Astrocyte of the spinal cord (primary cell): ENCODE measurements at regions not wholly inside any gene's neighbourhood (a gene's known extent, or its start where the extent isn't known, plus 50 kb on each side); places are given as distances from the start of the nearest gene placed in this dataset.
"Not testable (repeated sequence)": the region's sequence is repeated elsewhere in the genome, so short reads cannot be mapped to it uniquely, and the experiment has no call there.

Experiments used
- DNase-seq: peaks from one replicate; pipeline ENCODE4 v3.0.0; 2011; ENCODE audit warnings: low read depth, low spot score
- H3K4me3 ChIP-seq: 2 replicates; pipeline ENCODE4 v1.5.1; 2011; ENCODE audit warnings: low read depth, mild to moderate bottlenecking, low read length, moderate library complexity
- in situ Hi-C: cut with HindIII; loops from 2 replicates; pipeline ENCODE4 v1.10.0; 2017; ENCODE audit warnings: low sequenced_read_pairs
- TF ChIP-seq, protein P1 (sequence below): IDR thresholded peaks from 2 replicates; pipeline ENCODE4 v1.5.1; 2012; ENCODE audit warnings: low read depth, mild to moderate bottlenecking, low read length, inconsistent platforms

DNA sequence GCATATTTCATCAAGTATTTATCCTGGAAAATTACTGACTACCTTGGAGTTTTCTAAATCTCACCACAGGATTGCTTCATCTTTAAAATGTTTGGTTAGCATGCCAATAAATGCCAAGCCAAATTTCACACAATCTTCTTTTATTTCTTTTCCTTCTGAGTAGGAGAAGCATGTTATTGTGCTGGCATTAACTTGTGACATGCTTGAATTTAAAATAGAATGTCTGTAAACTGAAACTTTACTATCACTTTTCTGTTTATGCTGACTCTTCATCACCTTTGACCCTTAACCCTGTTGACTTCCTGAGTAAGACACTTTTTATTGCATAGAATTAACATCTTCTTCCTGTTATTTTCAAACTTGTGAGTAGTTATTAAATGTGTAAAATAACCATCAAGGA, 56.2 kb upstream of the LRRTM4 start:
- DNase-seq: no peak
- H3K4me3 ChIP-seq: no peak overlapping the region
- in situ Hi-C loops: no loop called here
- TF ChIP-seq, protein P1, sequence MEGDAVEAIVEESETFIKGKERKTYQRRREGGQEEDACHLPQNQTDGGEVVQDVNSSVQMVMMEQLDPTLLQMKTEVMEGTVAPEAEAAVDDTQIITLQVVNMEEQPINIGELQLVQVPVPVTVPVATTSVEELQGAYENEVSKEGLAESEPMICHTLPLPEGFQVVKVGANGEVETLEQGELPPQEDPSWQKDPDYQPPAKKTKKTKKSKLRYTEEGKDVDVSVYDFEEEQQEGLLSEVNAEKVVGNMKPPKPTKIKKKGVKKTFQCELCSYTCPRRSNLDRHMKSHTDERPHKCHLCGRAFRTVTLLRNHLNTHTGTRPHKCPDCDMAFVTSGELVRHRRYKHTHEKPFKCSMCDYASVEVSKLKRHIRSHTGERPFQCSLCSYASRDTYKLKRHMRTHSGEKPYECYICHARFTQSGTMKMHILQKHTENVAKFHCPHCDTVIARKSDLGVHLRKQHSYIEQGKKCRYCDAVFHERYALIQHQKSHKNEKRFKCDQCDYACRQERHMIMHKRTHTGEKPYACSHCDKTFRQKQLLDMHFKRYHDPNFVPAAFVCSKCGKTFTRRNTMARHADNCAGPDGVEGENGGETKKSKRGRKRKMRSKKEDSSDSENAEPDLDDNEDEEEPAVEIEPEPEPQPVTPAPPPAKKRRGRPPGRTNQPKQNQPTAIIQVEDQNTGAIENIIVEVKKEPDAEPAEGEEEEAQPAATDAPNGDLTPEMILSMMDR: no peak

DNA sequence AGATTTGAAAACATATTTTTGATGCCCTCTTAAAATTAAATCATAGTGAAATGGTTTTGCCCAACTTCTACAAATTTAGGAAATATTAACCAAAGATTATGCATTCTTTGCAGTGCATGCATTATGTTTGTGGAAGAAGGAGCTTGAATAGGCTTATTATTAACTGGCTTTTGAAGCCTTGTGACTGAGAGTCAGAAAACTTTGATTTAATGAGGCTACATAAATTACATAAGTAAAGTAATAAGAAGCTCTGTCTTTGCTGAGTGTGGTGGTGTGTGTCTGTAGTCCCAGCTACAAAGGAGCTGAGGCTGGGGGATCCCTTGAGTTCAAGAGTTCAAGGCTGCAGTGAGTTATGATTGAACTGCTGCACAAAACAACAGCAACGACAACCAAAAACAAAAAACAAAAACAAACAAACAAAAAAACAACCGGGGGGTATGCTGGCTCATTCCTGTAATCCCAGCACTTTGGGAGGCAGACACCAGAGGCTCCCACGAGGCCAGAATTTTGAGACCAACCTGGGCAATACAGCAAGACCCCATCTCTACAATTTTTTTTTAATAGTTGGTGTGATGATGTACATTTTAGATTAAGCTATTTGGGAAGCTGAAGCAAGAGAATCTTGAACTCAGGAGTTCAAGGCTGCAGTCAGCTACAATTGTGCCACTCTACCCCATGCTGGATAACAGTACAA, 57.0 kb upstream of the LRRTM4 start:
- TF ChIP-seq, protein P1: no peak
- H3K4me3 ChIP-seq: no peak overlapping the region
- DNase-seq: no peak
- in situ Hi-C loops: no loop called here

DNA sequence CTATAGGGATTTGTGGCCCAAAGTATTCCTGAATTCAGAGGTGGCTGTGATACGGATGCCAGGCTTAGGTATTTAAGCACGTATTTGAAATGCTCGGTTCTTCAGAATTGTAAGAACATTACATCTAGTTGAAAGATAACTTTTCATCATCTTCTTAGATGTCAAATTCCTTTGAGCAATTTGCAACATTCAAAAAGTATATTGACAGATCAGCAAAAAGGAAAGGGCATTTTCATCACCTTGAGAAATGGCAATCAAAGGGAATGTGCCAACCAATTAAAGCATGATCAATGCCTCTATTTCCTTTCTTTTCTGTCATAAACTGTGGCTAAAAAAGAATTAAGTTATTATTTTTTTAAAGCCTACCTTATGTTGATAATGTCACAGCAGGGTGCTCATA, 66.3 kb upstream of the LRRTM4 start:
- no peak for DNase-seq
- in situ Hi-C loops: no loop called here
- no peak overlapping the region for H3K4me3 ChIP-seq
- TF ChIP-seq, protein P1: no peak

DNA sequence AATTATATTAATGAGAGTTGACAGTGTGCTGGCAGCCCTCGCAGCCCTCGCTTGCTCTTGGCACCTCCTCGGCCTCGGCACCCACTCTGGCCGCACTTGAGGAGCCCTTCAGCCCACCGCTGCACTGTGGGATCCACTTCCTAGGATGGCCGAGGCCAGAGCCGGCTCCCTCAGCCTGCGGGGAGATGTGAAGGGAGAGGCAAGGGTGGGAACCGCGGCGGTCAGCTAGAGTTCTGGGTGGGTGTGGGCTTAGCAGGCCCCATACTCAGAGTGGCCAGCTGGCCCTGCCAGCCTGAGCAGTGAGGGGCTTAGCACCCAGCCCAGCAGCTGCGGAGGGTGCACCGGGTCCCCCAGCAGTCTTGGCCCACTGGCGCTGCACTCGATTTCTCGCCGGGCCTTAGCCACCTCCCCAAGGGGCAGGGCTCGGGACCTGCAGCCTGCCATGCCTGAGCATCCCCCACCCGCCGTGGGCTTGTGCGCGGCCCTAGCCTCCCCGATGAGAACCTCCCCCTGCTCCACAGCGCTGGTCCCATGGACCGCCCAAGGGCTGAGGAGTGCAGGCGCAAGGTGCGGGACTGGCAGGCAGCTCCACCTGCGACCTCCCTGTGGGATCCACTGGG, 68.2 kb upstream of the LRRTM4 start:
- no peak overlapping the region for H3K4me3 ChIP-seq
- TF ChIP-seq, protein P1: no peak
- in situ Hi-C loops: no loop called here
- no peak for DNase-seq

DNA sequence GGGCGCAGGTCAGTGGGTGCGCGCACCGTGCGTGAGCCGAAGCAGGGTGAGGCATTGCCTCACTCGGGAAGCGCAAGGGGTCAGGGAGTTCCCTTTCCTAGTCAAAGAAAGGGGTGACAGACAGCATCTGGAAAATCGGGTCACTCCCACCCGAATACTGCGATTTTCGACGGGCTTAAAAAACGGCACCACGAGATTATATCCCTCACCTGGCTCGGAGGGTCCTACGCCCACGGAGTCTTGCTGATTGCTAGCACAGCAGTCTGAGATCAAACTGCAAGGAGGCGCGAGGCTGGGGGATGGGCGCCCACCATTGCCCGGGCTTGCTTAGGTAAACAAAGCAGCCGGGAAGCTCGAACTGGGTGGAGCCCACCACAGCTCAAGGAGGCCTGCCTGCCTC, 70.8 kb upstream of the LRRTM4 start:
- H3K4me3 ChIP-seq, DNase-seq, in situ Hi-C loops: not testable (repeated sequence)

DNA sequence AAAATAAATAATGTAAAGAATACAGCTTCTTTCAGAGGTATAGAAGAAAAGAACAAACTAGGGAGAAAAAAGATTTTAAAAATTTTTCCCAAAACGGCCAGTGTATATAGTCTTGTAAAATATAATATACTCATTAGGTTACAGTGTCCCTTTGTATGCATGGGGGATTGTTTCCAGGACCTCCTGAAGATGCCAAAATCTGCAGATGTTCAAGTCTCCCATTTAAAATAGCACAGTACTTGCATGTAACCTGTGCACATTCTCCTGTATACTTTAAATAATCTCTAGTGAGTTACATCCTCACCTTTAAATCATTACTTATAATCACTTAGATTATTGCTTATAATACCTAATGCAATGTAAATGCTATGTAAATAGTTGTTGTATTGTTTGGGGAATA, 80.6 kb upstream of the LRRTM4 start:
- in situ Hi-C loops: no loop called here
- no peak for DNase-seq
- TF ChIP-seq, protein P1: no peak
- no peak overlapping the region for H3K4me3 ChIP-seq
